ENCODE measurements at regions not wholly inside any gene's neighbourhood (a gene's known extent, or its start where the extent isn't known, plus 50 kb on each side); places are given as distances from the start of the nearest gene placed in this dataset.
A peak's percentile ranks its signal among the peaks of the same experiment; 100 is the strongest.
"Not testable (repeated sequence)": the region's sequence is repeated elsewhere in the genome, so short reads cannot be mapped to it uniquely, and the experiment has no call there.

DNA sequence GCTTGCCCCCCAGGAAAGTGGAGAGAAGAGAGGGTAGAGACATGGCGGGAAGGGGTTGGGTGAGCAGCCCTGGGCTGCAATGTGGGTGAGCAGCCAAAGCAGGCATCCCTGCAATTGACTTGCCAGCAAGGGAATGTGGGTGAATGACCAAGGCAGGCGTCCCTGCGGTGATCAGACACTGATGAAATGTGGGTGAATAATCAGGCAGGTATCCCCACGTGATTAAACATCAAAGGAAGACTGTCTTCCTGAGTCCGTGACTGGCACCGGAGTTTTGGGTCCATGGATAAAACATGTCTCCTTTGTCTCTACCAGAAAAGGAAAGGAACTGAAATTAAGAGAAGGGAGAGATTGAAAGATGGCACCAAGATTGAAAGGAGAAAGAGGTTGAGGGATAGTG is 109.9 kb upstream of the PPM1J start:
- DNase-seq; ATAC-seq; intact Hi-C loops (cut with DNase I, micrococcal nuclease): not testable (repeated sequence)

DNA sequence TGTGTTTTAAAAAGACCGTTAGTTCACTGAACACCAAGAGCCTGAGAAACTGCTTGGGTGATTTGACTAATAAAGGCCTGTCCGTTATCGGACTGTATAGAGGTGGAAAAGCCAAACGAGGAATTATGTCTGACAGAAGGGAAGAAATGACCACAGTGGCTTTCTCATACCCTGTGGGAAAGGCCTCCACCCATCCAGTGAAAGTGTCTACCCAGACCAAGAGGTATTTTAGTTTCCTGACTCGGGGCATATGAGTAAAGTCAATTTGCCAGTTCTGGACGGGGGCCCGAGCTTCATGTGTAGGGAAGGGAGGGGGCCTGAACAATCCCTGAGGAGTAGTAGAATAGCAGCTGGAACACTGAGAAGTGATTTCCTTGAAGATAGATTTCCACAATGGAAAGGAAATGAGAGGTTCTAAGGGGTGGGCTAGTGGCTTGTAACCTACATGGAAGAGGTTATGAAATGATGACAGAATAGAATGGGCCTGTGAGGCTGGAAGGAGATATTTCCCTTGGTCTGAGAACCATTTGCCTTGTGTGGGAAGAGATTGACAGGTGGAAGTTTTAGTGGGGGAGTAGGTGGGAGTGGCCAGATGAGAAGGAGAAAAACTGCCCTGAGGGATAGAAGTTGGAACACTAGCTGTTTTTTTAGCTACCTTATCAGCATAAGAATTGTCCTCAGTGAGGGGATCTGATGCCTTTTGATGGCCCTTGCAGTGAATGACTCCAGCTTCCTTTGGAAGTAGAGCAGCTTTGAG is 106.4 kb upstream of the PPM1J start:
- intact Hi-C loops (cut with DNase I, micrococcal nuclease), result not testable (repeated sequence)

GRCh38 chr1:112818990-112819689 is 104.0 kb upstream of the PPM1J start:
- ATAC-seq (peak; percentile 91), DNase-seq (peak in 1 of 2 donors; percentile 15)
- intact Hi-C loops (cut with DNase I, micrococcal nuclease), result no loop called here

More for the DNA sequence above, 106.4 kb upstream of the PPM1J start:
- ATAC-seq, DNase-seq: not testable (repeated sequence)

DNA sequence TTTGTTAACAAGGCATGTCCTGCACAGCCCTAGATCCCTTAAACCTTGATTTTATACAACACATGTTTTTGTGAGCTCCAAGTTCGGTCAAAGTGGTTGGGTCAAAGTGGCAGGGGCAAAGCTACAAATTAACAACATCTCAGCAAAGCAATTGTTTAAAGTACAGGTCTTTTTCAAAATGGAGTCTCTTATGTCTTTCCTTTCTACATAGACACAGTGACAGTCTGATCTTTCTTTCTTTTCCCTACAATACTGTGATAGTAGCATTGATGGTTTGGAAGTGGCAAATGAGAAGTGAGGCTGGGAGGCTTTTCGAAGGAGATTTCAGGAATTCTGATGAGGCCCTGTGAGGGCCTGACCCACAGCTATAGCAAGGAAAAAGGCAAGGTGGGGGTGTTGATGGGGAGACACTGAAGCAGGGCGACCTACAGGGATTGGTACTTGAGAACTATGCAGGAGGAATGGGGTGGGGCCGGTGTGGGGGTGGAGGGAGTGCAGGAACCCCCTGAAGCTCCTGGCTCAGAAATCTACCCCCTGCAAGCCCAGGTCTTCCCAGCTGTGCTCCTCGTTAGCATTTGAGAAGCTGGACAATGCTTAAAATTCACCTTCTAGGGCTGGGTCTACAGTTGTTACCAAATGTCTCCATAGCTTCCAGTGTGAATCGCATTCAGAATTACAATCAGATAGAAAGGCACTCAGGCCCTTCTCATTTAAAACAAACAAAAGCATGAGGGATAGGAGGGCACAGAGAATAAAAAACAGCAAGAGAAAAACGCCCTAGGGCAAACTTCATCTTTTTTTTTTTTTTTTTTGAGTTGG is 102.6 kb upstream of the PPM1J start:
- intact Hi-C loops (cut with DNase I, micrococcal nuclease), result no loop called here
- DNase-seq, result no peak
- ATAC-seq, result peak; percentile 39

DNA sequence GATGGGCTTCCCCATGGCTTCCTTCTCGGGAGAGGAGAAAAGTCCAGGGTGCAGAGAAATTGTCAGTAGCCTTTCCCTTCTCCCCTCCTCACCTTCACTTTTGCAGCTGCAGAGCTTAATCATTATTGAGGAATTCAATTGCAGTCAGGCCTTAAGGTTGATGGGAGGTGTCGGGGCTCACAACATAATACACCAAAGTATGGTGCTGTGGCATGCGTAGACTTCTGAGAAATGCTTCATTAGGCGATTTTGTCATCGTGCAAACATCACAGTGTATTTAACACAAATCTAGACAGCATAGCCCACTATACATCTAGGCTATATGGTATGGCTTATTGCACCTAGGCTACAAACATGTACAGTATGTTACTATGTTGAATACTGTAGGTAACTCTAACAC is 100.2 kb upstream of the PPM1J start:
- DNase-seq (no peak), ATAC-seq (no peak)
- intact Hi-C loops (cut with DNase I, micrococcal nuclease), result no loop called here

- ATAC-seq; DNase-seq; intact Hi-C loops (cut with DNase I, micrococcal nuclease): not testable (repeated sequence)
These were observed 99.5 kb upstream of the PPM1J start for GRCh38 chr1:112814645-112815044.

DNA sequence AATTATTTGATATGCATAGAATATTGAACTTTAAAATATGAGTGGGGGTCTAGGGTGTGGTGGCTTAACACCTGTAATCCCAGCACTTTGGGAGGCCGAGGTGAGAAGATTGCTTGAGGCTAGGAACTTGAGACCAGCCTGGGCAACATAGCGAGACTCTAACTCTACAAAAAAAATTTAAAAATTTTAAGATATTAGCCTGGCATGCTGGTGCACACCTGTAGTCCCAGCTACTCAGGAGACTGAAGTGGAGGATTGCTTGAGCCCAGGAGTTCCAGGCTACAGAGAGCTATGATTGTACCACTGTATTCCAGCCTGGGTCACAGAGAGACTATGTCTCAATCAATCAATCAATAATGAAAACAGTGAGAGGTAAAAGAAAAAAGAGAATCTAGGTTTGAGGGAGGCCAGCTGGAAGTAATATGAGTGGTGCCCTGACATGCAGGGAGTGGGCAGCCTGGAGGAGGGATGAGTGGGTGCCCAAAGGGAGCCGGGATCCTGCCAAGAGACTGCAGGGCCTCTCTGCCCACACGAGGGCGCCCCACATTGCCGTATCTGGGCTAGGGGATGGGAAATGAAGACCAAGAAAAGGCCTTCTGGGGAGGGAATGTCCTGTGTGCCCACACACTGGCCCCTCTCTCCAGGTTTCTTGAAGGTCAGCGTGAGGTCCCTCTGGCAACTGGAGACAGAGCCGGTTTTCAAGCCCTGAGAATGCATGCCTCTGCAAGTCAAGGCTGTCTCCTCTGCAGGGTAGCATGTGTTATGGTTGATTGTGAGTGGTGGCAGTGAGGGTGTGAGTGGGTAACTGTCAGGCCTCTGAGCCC is 93.9 kb upstream of the PPM1J start:
- intact Hi-C loops (cut with DNase I, micrococcal nuclease), result loop anchor here (5.0 to 10.0 kb wide), 2 partner anchors 94 to 233 kb away; partner anchors contain the start of gene PPM1J (in 1 of the 2)
- ATAC-seq, result peak; percentile 92

DNA sequence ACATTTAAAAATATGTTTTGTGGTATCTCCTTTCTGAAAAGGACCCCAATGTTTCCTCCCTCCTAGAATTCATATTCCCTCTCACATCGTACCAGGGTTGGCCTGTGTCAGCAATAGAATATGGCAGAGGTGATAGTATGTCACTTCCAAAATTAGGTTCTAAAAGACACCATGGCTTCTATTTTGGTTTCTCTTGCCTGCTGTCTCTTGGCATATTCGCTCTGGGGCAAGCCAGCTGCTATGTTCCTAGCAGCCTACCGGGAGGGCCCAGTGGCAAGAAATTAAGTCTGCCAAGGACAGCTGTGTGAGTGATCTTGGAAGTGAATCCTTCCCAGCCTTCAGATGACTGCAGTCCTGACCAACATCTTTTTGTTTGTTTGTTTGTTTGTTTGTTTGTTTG is 92.9 kb upstream of the PPM1J start:
- DNase-seq, result no peak
- intact Hi-C loops (cut with DNase I, micrococcal nuclease), result loop anchor here (5.0 to 10.0 kb wide), 2 partner anchors 93 to 234 kb away; partner anchors contain the start of gene PPM1J (in 1 of the 2)
- no peak for ATAC-seq

More for the DNA sequence above, 93.9 kb upstream of the PPM1J start:
- peak; percentile 53 to 89 for DNase-seq

DNA sequence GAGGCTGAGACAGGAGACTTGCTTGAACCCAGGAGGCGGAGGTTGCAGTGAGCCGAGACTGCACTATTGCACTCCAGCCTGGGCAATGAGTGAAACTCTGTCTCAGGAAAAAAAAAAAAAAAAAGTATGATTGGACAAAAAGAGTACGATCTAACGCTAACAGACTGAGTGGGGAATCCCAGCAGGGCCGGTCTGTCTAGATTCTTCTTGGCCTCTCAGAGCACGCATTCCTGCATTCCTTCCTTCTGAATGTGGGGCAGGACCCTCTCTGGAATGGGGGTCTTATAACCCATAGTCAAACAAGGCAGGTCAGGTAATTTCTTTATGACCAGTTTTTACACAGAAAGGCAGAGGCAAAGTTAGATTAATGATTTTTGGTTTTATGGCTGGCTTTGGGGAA is 92.0 kb upstream of the PPM1J start:
- intact Hi-C loops (cut with DNase I, micrococcal nuclease), result loop anchor here (5.0 to 10.0 kb wide), 2 partner anchors 92 to 235 kb away; partner anchors contain the start of gene PPM1J (in 1 of the 2)
- no peak for DNase-seq
- ATAC-seq, result no peak

- no peak for ATAC-seq
These were observed 91.0 kb upstream of the PPM1J start for GRCh38 chr1:112806090-112806642.

GRCh38 chr1:112805155-112805853 is 90.2 kb upstream of the PPM1J start:
- DNase-seq (no peak), ATAC-seq (no peak)
- intact Hi-C loops (cut with DNase I, micrococcal nuclease), result loop anchor here (2.0 to 10.0 kb wide), 3 partner anchors 89 to 237 kb away; partner anchors contain the start of gene PPM1J (in 1 of the 2)

More at GRCh38 chr1:112806090-112806642, 91.0 kb upstream of the PPM1J start:
- no peak for DNase-seq
- intact Hi-C loops (cut with DNase I, micrococcal nuclease), result loop anchor here (5.0 to 10.0 kb wide), 2 partner anchors 91 to 236 kb away; partner anchors contain the start of gene PPM1J (in 1 of the 2)

DNA sequence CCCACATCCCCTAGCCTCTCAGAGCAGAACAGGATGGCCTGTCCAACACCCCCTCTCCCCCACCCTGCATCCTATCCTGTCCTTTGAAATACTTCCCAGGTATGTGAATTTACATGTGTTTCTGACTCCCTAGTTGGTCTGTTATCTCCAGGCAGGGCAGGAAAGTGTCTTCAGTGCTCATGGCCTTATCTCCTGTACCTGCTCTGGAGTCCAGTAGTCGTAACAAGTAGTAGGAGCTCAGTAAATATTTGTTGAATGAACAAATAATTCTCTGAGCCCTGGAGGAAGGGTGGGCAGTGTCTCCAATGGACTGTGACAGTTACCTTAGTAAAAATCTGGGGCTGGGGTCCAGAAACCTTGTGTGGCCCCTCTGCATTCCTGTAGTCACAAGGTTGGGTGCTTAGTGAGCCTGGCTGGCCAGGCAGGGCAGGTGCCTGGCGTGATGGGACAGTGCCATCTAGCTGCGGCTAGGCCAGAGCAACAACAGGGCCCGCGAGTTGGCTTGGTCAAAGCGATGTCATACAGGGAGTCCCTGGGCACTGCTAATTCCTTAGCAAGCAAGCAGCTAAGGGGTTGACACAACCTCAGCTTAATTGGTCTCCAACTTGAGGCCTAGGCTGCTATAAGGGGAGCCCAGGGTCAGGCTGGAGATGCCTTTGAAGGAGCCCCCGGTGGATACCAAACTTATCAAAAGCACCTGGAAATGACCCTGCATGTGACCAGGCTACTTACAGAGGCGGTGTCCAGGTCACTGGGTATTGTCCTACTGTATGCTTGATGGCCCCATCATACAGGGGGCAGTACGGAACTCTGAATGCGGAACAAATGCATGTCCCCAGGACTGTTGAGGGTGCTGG is 89.0 kb upstream of the PPM1J start:
- ATAC-seq (peak; percentile 97), DNase-seq (peak; percentile 46 to 79)
- intact Hi-C loops (cut with DNase I, micrococcal nuclease), result loop anchor here (2.0 to 10.0 kb wide), 2 partner anchors 87 to 89 kb away; partner anchors contain the start of gene PPM1J (in 1 of the 2)

- DNase-seq (no peak), ATAC-seq (no peak)
- intact Hi-C loops (cut with DNase I, micrococcal nuclease), result loop anchor here in 1 of 2 donors (10.0 kb wide), 1 partner anchor 85 kb away; the partner anchor contains the start of gene PPM1J
These were observed 85.2 kb upstream of the PPM1J start for GRCh38 chr1:112800289-112800688.

- intact Hi-C loops (cut with DNase I, micrococcal nuclease), result no loop called here
- no peak for ATAC-seq
- no peak for DNase-seq
These were observed 83.2 kb upstream of the PPM1J start for GRCh38 chr1:112798292-112798691.

GRCh38 chr1:112797224-112797623 is 82.1 kb upstream of the PPM1J start:
- DNase-seq (no peak), ATAC-seq (no peak)
- intact Hi-C loops (cut with DNase I, micrococcal nuclease), result no loop called here

DNA sequence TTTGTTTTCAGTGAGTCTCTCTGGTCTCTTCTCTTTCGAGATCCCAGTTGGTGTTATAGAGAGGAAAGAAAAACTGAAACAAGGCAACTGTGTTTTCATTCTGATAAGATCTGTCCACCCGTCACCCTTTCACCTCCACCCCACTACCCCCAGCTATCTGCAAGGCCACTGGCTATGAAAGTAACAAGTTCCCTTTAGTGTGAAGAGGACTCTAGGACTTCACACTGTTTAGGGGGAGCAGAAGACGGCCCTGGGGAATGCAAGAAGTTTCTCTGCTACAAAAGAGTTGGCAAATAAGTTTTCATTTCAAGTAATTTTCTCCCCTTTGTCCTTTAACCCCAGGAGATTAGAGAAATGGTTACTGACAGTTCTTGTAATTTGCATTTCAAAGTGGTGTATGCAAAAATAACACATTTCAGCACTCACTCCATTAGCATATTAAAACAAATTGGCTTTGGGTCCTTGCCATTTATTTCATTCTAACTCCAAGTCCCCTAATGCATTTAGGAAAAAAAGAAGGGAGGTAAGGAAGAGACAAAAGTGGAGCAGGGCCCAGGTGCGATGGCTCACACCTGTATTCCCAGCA is 79.6 kb upstream of the PPM1J start:
- no peak for ATAC-seq
- no peak for DNase-seq
- intact Hi-C loops (cut with DNase I, micrococcal nuclease), result no loop called here
